NOMO-1 treated with DMSO at 0.1 percent for 48 hours (cell line): ENCODE measurements at regions not wholly inside any gene's neighbourhood (a gene's known extent, or its start where the extent isn't known, plus 50 kb on each side); places are given as distances from the start of the nearest gene placed in this dataset.
A peak's percentile ranks its signal among the peaks of the same experiment; 100 is the strongest.

Source experiments
- DNase-seq: peaks from one replicate; lab custom pipeline; 2025; ENCODE audit not compliant: unreplicated experiment; lab: John Stamatoyannopoulos, UW

GRCh38 chr4:108567831-108568230 lies 52.5 kb upstream of the RPL34 start:
- no peak for DNase-seq

- DNase-seq, result no peak
Observed at GRCh38 chr4:108561116-108561515, 59.3 kb upstream of the RPL34 start.

- DNase-seq, result no peak
Observed at GRCh38 chr4:108560616-108561015, 59.8 kb upstream of the RPL34 start.

GRCh38 chr4:108559911-108560310 lies 60.5 kb upstream of the RPL34 start:
- DNase-seq, result no peak

- peak; percentile 34 for DNase-seq
Observed at GRCh38 chr4:108559068-108559793, 61.1 kb upstream of the RPL34 start.

GRCh38 chr4:108556588-108557200 lies 63.7 kb upstream of the RPL34 start:
- DNase-seq, result no peak

- DNase-seq, result no peak
Observed at GRCh38 chr4:108556166-108556565, 64.2 kb upstream of the RPL34 start.

GRCh38 chr4:108555701-108556100 lies 64.7 kb upstream of the RPL34 start:
- no peak for DNase-seq

GRCh38 chr4:108547682-108548081 lies 72.7 kb upstream of the RPL34 start:
- DNase-seq, result no peak

GRCh38 chr4:108546728-108547127 lies 73.6 kb upstream of the RPL34 start:
- DNase-seq, result no peak

- DNase-seq, result peak; percentile 77
Observed at GRCh38 chr4:108544481-108544880, 75.9 kb upstream of the RPL34 start.

GRCh38 chr4:108543359-108543968 lies 76.9 kb upstream of the RPL34 start:
- DNase-seq, result peak; percentile 29

- DNase-seq, result no peak
Observed at GRCh38 chr4:108540536-108540935, 79.8 kb upstream of the RPL34 start.

GRCh38 chr4:108536577-108536976 lies 83.8 kb upstream of the RPL34 start:
- DNase-seq, result no peak

GRCh38 chr4:108535757-108536156 lies 84.6 kb upstream of the RPL34 start:
- DNase-seq, result no peak

- DNase-seq, result no peak
Observed at GRCh38 chr4:108533876-108534275, 86.5 kb upstream of the RPL34 start.

- DNase-seq, result peak; percentile 25
Observed at GRCh38 chr4:108533245-108533844, 87.0 kb upstream of the RPL34 start.

- DNase-seq, result no peak
Observed at GRCh38 chr4:108532738-108533137, 87.6 kb upstream of the RPL34 start.

GRCh38 chr4:108532187-108532586 lies 88.2 kb upstream of the RPL34 start:
- no peak for DNase-seq

GRCh38 chr4:108531461-108531860 lies 88.9 kb upstream of the RPL34 start:
- DNase-seq, result no peak

- no peak for DNase-seq
Observed at GRCh38 chr4:108529984-108530905, 90.1 kb upstream of the RPL34 start.
